GM13977 (cell line): ENCODE measurements at regions not wholly inside any gene's neighbourhood (a gene's known extent, or its start where the extent isn't known, plus 50 kb on each side); places are given as distances from the start of the nearest gene placed in this dataset.
"Not testable (repeated sequence)": the region's sequence is repeated elsewhere in the genome, so short reads cannot be mapped to it uniquely, and the experiment has no call there.

Experiments
- DNase-seq: peaks from one replicate; pipeline ENCODE4 v3.0.0; 2012; ENCODE audit warnings: low spot score
- CTCF ChIP-seq: IDR thresholded peaks from 2 replicates; pipeline ENCODE4 v1.5.1; 2012; ENCODE audit warnings: mild to moderate bottlenecking, control low read depth; ENCODE audit not compliant: insufficient read depth; ENCODE audit errors: extremely low read depth, missing control alignments
- in situ Hi-C: fragments of 300-500 bp; cut with MboI; formaldehyde crosslinking; loops from one replicate; pipeline ENCODE4 v1.12.0; 2022; ENCODE audit warnings: low sequenced_read_pairs, low pct_unique_long_range_greater_than_20kb, mixed read lengths, inconsistent platforms; ENCODE audit not compliant: unreplicated experiment

DNA sequence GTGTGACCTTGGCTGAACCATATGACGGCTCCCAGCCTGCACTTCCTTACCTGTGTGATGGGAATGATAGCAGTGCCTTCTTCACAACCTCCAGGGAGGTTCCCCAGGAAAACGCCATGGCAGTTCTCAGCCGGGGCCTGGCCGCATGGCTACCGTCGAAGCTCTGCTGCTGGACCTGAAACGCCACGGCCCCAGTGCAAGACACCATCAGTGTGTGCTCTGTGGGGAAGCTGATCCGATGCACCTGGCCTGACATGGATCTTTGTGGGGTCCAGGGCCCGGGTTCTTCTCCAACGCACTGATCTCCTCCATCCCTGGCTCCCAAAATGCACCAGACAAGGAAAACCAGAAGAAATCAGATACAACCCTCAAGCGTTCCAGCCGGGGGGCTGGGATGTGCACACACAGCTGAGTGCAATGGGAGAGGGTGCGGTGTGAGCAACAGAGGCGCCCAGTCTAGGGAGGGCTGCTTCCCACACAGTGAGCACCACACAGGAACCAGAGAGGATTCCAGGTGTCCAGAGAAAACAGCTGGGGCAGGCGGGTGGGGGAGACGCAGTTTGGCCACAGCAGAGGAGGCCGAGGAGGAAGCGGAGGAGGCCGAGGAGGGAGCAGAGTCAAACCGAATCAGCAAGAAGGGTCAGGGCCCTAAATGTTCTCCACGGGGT is 54.3 kb upstream of the ZNF469 start:
- no peak for TF ChIP-seq CTCF
- in situ Hi-C loops: no loop called here
- no peak for DNase-seq

DNA sequence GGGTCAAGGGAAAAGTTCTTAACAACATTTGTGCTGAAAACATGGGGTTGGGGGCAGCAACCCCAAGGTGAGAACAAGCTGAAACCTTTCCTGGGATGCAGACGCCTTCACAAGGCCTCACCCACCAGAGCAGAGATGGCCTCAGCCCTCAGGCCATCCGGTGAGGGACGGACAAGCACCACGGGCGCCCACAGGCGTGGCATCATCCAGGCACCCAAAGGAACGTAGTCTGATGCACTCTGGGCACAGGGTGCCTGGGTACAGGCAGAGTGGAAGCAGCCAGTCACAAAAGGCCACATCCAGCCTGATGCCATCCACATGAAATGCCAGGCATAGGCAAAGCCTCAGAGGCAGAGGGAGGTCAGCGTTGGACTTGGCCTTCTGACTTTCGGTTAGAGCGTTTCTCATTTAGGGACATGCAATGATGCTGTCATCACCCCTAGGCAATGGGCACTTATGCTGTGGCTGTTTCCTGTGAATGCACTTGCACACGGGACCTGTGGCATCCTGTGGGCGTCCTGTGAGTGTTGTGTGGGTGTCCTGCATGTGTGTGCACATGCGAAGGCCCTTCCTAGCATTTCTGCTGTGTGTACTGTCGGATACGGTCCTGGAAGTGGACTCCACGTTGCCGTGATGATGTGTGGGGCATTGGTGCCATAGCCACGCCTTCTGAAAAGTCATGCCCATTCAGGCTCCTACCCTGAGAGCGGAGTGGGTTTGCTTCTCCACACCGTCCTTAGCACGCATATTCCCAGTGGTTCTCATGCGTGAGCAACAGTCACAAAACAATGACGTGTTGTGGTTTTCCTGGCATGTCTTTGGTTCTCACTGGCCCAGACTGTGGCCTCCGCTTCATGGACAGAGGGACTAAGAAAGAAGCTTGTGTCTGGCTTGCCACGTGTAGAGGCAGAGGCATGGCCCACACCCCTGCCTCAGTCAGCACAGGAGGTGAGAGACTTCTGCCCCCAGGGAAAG is 52.7 kb upstream of the ZNF469 start:
- TF ChIP-seq CTCF: no peak
- DNase-seq: no peak
- in situ Hi-C loops: no loop called here

DNA sequence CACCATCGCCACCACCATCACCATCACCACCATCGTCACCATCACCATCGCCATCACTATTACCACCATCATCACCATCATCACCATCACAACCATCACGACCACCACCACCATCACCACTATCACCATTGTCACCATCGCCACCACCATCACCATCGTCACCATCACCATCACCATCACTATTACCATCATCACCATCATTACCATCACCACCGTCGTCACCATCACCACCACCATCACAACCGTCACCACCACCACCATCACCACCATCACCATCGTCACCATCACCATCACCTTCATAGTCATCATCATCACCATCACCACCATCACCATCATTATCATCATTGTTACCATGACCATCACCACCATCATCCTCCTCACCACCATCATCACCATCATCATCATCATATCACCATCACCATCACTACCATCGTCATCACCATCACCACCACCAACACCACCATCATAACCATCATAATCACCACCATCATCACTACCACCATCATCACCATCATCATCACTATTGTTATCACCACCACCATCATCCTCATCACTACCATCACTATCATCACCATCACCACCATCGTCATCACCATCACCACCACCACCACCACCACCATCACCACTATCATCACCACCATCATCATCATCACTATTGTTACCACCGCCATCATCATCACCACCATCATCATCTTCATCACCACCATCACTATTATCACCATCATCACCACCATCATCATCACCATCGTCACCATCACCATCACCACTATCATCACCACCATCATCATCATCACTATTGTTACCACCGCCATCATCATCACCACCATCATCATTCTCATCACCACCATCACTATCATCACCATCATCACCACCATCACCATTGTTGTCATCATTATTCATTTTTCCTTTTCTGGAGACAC is 51.5 kb upstream of the ZNF469 start:
- in situ Hi-C loops: no loop called here
- DNase-seq: no peak
- TF ChIP-seq CTCF: no peak

GRCh38 chr16:88331989-88332920 is 50.5 kb upstream of the ZNF469 start:
- TF ChIP-seq CTCF: no peak
- no peak for DNase-seq
- in situ Hi-C loops: no loop called here

- in situ Hi-C loops, DNase-seq: not testable (repeated sequence)
These were observed 49.6 kb upstream of the ZNF469 start for GRCh38 chr16:88332921-88333825.
